ENCODE measurements at regions not wholly inside any gene's neighbourhood (a gene's known extent, or its start where the extent isn't known, plus 50 kb on each side); places are given as distances from the start of the nearest gene placed in this dataset.
A peak's percentile ranks its signal among the peaks of the same experiment; 100 is the strongest.
"Not testable (repeated sequence)": the region's sequence is repeated elsewhere in the genome, so short reads cannot be mapped to it uniquely, and the experiment has no call there.

DNA sequence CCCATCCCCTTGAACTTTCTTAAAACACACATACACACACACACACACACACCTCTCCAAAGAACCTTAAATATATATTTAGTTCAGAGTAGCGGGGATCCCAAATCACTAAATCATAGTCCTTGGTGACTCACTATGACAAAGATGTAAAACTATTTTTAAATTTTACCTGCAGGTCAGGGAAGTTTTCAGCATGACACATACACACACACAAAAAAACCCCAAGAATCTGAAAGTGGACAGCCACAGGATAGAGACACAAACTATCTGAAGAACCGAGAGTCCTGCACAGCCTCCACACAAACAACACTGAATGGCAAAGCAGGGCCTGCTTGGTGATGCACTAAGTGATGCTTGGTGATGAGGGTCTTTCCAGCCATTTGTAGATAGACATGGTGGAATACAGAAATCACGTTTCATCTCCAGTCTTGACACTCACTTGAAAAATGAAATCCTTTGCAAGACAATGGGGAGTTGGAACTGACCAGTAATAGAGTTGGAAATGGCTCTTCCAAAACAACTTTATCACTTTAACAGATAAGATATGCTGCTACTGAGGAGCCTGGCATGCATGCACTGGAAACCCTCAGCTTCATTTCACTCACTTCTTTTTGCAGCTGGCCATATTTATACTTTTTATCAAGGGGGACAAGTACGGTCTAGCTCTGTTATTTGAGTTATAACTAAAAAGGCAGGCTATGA lies 307.3 kb downstream of the RAPGEF2 start:
- DNase-seq = no peak

DNA sequence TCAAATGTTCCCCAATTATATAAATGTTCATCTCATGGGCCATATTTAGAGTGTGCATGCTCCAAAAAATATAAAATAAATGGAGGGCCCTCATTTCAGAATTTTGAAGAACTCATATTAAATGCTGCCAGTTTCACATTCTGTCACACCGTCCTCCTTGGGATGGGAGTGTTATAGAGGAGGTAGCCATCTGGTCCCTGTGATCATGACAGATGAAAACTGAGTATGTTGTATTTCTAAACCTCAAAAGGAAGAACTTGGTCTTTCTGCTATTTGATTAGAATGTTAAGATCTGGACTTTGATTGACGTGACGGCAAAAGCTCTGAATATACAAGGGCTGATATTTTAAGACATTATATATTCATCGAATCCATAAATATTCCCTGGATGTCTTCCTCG lies 308.0 kb downstream of the RAPGEF2 start:
- no peak for DNase-seq

DNA sequence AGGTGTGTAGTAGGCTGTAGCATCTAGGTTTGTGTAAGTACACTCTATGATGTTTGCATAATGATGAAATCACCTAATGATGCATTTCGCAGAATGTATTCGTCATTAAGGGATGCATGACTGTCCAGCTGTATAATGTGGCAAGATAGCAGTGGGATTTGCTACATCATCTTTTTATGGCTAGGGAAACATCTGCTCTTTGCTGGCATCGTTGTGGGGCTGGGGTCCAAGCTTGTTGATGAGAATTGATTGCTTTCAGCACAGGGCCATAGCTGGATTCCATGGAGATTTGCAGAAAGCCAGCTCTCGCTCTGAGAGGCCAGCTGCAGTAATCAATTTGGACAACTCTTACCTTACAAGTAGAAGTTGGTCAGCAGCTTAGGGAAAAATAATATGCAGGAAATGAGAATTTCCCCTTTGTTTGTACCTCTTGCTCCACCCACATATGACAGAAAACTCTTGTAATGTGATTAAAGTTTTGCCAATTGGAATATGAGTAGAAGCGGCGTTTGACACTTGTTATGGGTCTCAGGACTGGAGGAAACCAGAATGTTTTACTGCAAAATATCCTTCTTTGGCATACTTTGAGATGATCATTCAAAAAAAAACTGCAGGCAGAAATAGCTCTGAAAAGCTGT lies 310.5 kb downstream of the RAPGEF2 start:
- no peak for DNase-seq

DNA sequence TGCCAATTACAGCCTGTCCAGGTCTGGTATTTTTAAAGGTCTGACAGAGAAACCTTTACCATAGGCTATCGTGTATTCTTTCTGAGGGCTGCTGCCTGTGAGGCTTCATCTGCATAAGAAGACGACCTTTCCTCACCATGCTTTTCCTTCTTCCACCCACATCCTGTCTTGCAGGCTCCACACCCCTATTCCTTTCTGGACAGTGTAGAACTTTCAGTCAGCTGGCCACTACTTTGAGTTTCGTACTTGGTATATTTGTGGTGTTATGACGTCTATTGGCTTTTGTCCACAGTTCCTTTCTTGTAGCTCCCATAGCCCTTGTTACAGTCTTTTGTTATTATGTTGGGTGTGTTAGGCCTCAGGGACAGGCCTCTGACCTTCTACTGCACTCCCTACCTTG lies 311.4 kb downstream of the RAPGEF2 start:
- no peak for DNase-seq

DNA sequence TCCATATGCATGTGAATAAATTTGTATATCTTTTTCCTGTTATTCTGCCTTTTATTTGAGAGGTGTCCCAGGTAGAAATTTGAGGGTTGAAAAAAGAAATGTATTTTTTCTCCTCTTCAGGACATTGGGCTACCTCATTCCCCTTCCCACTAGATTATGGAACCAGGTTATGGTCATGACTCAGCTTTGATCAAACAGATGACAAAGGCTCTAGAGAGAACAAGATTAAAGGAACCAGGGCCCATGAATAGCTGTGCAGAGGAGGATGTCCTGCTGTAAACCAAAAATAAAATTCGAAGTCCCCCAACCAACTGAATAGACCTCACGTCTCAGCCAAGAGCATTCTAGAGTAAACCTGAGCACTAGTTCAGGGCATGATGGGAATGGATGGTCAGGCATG lies 313.2 kb downstream of the RAPGEF2 start:
- DNase-seq = no peak

DNA sequence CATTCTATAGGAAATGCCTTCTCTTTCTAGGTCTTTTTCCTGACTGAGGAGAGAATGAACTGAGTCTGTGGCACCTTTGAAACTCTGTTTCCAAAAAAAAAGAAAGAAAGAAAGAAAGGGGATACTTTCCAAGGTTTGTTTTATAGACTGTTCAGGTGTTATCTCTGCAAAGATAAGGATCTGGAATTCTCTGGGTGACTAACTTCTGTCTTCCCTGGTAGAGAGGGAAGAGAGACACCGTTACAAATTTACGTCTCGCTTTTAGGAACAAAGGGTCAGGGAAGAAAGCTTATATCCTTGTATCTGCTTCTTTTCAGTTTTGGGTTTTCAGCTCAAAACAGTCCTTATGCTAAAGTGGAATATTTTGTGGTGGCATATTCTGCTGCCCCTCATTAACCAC lies 314.1 kb downstream of the RAPGEF2 start:
- DNase-seq = no peak

DNA sequence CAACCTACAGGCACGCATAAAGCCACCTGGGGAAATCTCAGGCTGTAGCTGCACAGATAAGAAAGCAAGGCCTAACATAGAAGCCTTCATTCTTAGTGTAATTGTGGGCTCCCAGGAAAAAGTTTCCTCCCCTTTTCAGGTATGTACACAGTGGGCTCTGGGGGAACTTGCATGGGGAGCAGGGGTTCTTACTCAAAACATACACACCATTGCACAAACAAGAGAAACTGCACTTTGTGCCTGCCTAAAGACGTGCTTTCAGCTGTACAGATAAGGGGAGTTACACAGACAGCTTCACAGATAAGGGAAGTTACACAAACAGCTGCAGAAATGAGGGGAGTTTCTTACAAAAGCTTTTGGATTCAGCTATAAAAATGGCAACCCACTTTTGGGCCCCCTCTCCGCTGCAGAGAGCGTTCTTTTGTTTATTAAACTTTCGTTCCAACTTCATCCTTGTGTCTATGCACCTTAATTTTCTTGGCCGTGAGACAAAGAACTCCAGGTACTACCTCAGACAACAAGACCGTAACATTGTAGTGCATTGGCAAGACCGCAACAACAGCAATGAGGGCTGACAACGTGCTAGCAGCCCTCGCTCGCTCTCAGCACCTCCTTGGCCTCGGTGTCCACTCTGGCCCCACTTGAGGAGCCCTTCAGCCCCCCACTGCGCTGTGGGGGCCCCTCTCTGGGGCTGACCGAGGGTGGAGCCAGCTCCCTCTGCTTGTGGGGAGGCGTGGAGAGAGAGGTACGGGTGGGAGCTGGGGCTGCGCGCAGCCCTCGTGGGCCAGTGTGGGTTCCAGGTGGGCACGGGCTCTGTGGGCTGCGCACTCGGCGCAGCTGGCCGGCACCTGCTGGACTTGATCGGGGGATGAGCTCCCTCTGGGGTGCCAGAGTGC lies 317.5 kb downstream of the RAPGEF2 start:
- no peak for DNase-seq

DNA sequence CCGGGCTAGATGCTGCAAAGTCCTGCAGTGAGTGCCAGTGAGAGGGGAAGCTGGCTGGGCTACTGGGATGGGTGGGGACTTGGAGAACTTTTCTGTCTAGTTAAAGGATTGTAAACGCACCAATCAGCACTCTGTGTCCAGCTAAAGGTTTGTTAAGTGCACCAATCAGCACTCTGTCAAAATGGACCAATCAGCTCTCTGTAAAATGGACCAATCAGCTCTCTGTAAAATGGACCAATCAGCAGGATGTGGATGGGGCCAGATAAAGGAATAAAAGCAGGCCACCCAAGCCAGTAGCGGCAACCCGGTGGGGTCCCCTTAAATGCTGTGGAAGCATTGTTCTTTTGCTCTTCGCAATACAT lies 318.2 kb downstream of the RAPGEF2 start:
- not testable (repeated sequence) for DNase-seq

DNA sequence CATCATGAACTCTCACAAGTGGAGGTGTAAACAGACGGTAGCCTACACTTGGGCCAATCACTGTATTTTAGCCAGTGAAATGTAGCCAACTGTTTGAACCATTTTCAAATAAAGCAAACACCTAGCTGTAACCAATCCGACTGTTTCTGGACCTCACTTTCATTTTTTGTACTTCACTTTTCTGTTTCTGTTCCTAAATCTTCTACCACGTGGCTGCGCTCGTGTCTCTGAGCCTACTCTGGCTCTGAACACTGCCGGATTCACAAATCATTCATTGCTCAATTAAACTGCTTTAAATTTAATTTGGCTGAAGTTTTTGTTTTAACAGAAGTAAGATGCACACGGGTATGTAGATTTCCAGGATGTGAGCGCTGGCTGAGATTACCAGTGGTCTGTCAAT lies 319.1 kb downstream of the RAPGEF2 start:
- no peak for DNase-seq

DNA sequence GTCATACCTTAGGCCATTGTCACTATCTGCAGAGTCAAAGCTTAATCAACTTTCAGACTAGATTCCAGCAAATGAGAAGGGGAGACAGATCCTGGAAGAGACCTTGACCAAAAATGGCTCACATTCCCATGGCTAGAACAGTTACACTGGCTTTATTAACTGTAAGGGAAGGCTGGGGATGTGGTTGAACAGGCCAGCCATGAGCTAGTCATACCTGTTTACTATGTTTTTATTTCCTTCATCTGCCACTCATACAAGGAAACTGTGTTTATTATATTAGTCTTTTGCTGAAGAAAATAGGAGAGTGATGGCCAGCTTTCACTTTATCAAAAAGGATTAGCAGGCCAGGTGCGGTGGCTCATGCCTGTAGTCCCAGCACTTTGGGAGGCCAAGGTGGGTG lies 319.7 kb downstream of the RAPGEF2 start:
- no peak for DNase-seq

DNA sequence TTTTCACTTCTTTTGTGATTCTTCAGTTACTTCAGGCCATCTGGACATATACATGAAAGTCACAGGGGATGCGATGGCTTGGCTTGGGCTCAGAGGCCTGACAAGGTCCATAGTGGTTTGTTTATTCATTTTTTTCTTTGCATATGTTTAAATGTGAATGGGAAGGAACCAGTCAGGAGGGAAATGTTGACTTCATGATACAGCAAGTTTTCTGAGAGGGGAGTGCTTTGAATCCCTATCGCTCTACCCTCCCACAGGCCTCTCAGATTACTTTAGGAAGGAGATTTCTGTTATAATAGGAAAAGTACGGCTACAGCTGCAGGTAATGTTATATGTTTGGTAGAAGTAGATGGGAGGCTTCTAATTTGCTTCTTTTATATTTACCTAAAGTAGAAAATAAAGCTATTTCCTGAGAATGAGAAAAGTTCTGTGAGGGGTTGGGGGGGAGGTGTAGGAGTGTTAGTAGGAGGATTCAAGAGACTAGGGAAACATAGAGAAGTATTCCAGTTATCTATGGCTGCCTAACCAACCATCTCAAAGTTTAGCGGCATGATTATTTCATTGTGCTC lies 322.9 kb downstream of the RAPGEF2 start:
- no peak for DNase-seq

DNA sequence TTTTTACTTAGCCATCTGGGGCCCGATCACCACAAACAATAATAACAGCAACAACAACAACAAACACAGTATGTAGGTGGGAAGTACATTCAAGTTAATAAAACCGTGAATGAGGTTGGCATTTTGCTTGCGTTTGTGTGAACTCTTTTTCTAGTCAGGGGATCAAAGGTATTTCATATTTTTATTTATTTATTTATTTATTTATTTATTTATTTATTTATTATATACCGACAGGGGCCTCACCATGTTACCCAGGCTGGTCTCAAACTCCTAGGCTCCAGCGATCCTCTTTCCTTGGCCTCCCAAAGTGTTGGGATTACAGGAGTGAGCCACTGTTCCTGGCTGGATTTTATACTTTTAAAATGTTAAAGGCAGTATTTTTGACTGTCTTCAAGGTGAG lies 325.4 kb downstream of the RAPGEF2 start:
- no peak for DNase-seq

DNA sequence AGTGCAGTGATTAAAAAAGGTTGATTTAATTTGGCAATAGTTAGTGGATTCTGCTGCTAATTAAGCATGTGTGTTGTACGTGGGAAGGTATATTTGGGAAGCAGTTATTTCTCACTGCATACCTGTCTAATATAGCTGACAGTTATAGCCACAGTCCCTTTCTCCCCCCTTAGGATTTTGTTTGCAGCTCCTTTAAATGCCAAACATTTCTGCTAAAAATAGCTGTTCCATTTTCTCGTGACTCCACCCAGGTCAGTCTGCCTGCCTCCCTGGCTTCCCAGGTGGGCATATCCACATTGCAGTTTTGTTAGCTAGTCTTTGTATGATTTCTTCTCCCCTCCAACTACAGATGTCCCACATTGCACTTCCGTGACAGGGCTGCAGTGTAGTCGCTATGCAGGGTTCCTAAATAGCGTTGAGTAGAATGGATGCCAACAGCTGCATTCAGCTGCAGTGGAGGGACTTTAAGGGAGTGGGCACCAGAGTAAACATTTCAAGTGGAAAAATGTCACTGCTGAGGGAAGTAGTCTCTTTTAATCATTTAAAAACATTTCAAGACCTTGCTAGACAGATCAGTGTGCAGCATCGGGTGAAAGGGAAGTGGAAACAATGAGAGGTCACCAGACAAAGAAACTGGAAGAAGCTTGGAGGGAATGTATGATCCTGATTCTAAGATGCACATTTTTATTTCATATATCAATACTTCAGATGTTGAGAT lies 326.3 kb downstream of the RAPGEF2 start:
- DNase-seq = peak in 1 of 2 donors; percentile 29

DNA sequence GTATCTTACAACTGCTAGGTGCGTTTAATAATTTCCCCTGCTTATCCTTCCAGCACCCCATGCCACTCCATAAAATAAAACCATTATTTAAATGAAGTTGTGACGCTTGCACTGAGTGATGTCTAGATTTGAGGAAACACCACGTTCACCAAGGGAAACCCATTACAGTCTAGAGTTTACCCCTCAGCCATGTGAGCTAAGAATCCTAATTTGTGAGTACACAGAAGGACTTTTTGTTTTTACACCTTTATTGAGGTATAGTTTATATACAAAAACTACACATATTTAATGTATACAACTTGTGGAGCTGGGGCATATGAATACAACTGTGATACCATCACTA lies 326.8 kb downstream of the RAPGEF2 start:
- no peak for DNase-seq

DNA sequence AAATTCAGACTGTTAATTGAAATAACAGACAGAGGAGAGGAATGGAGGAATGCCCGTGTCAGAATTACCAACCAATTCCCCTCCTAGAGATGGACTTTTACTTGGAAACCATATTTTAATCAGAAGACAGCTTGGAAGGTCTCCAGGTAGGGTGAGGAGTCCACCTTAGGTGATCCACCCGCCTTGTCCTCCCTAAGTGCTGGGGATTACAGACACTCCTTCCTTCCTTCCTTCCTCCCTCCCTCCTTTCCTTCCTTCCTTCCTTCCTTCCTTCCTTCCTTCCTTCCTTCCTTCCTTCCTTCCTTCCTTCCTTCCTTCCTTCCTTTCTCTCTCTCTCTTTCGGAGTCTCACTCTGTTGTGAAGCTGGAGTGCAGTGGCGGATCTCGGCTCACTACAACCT lies 328.0 kb downstream of the RAPGEF2 start:
- no peak for DNase-seq

DNA sequence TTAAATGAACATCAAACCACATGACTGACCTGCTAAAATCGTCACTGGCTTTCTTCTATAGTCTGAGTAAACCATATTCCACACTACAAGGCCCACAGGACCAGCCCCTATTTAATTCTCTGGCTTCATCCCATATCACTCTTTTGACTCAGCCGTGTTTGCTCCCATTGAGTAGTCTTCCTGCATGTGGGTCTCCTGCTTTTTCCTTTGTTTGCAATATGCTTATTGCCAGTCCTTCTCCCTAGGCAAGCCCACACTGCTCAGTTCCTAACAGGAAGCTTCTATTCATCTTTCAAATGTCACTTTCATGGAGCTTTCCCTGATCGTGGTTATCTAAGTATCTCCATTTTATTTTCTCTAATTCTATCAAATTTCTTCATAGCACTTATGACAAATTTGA lies 329.6 kb downstream of the RAPGEF2 start:
- no peak for DNase-seq

DNA sequence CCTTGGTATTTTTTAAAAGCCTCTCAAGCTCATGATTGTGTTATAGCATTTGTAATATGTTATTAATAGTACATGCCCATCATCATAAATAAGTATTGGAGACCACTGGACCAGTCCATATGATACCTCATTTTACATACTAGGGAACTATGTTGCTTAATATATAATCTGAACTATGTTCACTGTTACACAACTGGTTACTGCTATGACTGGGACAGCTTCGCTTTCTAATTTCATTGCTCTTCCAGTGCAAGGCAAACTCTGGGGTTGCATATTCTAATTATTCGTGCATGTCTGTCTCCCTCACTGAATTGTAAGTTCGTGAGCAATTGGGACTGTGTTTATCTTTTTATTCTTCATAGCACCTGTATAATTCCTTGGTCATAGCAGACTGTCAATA lies 330.5 kb downstream of the RAPGEF2 start:
- no peak for DNase-seq

DNA sequence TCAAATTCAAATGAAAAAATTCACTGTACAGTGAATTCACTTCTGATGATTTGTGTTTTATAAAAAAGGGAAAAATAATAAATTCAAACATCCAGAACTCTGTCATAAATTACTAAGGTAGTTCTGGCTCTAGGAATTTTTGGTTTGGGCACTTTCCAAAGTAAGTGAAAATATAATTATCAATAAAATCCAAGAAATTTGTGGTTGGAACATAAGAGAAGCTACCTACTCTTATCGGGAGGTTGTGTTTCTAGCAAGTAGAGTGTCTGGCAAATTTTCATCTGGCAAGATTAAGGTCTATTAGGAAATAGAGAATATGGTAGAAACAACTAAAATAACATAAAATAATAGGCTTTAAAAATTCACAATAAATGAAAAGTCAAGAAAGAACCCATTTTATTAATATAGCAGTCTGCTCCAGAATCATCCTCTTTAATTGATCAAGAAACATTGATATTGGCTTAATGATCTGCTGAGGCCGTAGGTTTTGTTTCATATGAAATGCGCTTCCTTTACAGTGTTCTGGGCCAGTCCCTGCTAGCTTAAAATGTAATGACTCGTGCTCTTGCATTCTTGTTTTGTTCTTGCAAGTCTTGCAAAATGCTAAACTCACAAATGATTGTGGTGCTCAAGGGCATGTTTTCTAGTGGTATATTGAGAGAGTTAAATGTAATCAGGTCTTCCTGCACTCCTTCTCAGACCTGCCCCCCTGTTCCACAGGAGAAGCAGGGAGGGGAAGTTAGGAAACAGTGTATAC lies 331.4 kb downstream of the RAPGEF2 start:
- DNase-seq = no peak

DNA sequence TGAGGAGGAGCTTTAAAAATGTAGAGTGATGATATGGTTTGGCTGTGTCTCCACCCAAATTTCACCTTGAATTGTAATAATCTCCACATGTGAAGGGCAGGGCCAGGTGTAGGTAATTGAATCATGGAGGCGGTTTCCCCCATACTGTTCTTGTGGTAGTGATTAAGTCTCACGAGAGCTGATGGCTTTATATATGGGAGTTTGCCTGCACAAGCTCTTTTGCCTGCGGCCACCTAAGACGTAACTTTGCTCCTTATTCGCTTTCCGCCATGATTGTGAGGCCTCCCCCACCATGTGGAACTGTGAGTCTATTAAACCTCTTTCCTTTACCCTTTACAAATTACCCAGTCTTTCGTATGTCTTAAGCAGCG lies 332.0 kb downstream of the RAPGEF2 start:
- DNase-seq = no peak

DNA sequence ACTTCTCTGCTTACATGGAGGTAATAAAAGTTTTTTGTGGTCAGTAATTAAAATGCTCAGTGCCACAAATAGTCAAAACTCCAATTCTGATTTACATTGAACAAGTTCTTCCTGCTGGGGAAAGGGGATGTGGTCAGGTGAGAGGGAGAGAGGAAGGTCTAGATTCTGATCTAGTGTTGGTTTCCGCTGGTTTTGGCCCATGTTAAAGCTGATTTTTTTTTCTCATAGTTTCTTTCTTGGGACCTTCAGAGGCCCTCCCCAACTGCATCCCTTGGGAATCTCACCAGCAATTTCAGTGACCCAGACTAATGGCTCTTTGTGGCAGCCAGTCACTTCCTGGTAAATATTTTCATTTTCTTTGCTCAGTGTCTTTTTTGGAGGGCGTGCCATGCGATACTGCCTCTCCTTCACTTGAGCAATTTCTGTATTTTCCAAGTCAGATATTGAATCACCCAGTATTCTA lies 332.7 kb downstream of the RAPGEF2 start:
- DNase-seq = no peak

DNA sequence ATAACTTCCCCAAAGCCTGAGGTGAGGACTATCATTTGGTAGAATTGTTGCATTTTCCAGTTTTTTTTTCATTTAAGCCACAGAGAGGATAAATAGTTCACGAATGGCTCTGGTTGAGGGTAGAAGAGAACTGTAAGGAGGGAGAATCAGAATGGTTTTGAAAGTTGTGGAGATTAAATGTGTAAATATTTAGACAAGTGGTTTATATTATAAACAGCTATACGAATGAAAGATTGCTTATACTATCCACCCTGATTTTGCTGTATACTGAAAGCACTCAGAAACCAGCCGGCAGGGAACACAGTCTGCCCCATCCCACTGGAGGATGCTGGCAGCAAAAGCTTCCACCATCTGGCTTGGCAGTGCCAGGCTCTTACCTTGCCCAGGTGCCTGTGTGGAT lies 341.1 kb downstream of the RAPGEF2 start:
- DNase-seq = no peak

DNA sequence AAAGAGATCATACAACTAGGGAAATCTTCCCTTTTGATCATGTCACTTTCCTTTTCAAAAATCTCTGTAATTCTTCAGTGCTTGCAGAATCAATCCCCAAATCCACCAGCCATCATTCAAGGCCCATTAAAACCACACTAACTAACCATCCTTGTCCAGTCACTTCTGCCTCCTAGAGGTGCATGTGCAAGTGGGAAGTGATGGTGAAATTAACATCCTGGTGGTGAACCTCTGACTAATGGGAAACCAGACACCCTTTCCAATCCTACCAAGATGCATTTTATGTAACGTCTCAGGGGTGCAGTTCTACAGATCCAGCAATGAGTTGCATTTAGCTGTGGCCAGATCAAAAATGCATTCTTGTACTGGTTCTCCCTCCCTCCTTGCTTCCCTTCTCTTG lies 341.8 kb downstream of the RAPGEF2 start:
- peak in 1 of 2 donors; percentile 12 for DNase-seq
